CD4-positive, CD25-positive, alpha-beta regulatory T cell (primary cell): ENCODE measurements at regions not wholly inside any gene's neighbourhood (a gene's known extent, or its start where the extent isn't known, plus 50 kb on each side); places are given as distances from the start of the nearest gene placed in this dataset.

ENCODE experiments used
- ATAC-seq, 2 donors: fragments of 150-1000 bp; cut with Tn5 transposase; one replicate each; pipeline ENCODE4 v1.10.0; 2021; ENCODE audit warnings: low read depth in 2 of 2, moderate number of reproducible peaks in 2 of 2, moderate library complexity in 1 of 2
- DNase-seq, 3 donors: peaks; one replicate each; pipeline versions ENCODE4 v3.0.0 to v3.0.0-alpha.2; 2012 to 2022; ENCODE audit warnings: mixed read lengths in 1 of 3
- H3K27ac ChIP-seq: one replicate; pipeline ENCODE4 v1.7.0; 2013; ENCODE audit warnings: mild to moderate bottlenecking, low read length; ENCODE audit not compliant: insufficient read depth, poor library complexity, severe bottlenecking
- H3K27me3 ChIP-seq: one replicate; pipeline ENCODE4 v1.7.0; 2013; ENCODE audit warnings: low read length; ENCODE audit not compliant: control insufficient read depth, insufficient read depth
- H3K36me3 ChIP-seq: one replicate; pipeline ENCODE4 v1.7.0; 2013; ENCODE audit warnings: mild to moderate bottlenecking, low read length, moderate library complexity; ENCODE audit not compliant: control insufficient read depth, insufficient read depth
- H3K4me1 ChIP-seq: 2 replicates; pipeline ENCODE4 v1.7.0; 2013; ENCODE audit warnings: mild to moderate bottlenecking, low read length; ENCODE audit not compliant: insufficient read depth, control insufficient read depth, poor library complexity, severe bottlenecking
- H3K4me3 ChIP-seq: one replicate; pipeline ENCODE4 v1.7.0; 2013; ENCODE audit warnings: low read depth, mild to moderate bottlenecking, low read length, moderate library complexity
- H3K9me3 ChIP-seq, 2 experiments: 1 replicate in 1 of 2; 2 replicates in 1 of 2; pipeline ENCODE4 v1.7.0; 2013; ENCODE audit warnings: low read length in 2 of 2, mild to moderate bottlenecking in 1 of 2, moderate library complexity in 1 of 2; ENCODE audit not compliant: control insufficient read depth in 2 of 2
- H3K27ac Mint-ChIP-seq, 3 donors: one replicate each; pipeline ENCODE4 v1.8.0; 2020 to 2022; ENCODE audit warnings: mild to moderate bottlenecking in 3 of 3, mixed read lengths in 3 of 3, moderate library complexity in 2 of 3
- H3K27me3 Mint-ChIP-seq: one replicate; pipeline ENCODE4 v1.8.0; 2022; ENCODE audit warnings: mild to moderate bottlenecking, mixed read lengths
- H3K36me3 Mint-ChIP-seq: one replicate; pipeline ENCODE4 v1.8.0; 2020; ENCODE audit warnings: mixed read lengths
- H3K4me1 Mint-ChIP-seq, 4 donors: one replicate each; pipeline ENCODE4 v1.8.0; 2020 to 2022; ENCODE audit warnings: mixed read lengths in 4 of 4, mild to moderate bottlenecking in 1 of 4
- H3K4me3 Mint-ChIP-seq, 4 donors: one replicate each; pipeline ENCODE4 v1.8.0; 2020 to 2022; ENCODE audit warnings: mild to moderate bottlenecking in 4 of 4, mixed read lengths in 4 of 4, moderate library complexity in 3 of 4
- H3K9me3 Mint-ChIP-seq, 7 donors: one replicate each; pipeline ENCODE4 v1.8.0; 2020 to 2022; ENCODE audit warnings: mixed read lengths in 7 of 7, mild to moderate bottlenecking in 3 of 7, moderate library complexity in 2 of 7

DNA sequence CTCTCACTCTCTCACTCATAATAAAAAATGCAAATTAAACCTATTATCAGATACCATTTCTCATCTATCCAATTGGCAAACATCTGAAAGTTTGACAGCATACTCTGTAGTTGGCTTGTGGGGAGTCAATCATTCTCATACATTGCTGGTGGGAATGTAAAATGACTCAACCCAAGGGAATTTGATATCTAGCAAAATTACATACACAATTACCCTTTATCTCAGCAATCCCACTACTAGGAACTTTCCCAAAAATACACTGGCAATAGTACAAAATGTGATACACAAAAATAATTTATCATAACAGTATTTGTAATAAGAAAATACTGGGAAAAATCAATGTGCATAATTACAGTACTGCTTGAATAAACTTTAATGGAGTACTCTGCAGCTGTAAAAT is 731.3 kb downstream of the DTWD2 start:
- no peaks in the 10 kb centered on the region for H3K27me3 Mint-ChIP-seq
- H3K36me3 Mint-ChIP-seq: no peaks in the 10 kb centered on the region
- no peaks in the 10 kb centered on the region for H3K36me3 ChIP-seq
- peaks cover 0 to 5% (median 1%) of the 10 kb centered on the region in 7 donors for H3K9me3 Mint-ChIP-seq
- H3K9me3 ChIP-seq: no peaks in the 10 kb centered on the region
- no peak for DNase-seq
- no peak overlapping the region for H3K27ac Mint-ChIP-seq
- H3K27ac ChIP-seq: no peak overlapping the region
- no peaks in the 10 kb centered on the region for H3K4me1 ChIP-seq
- H3K4me1 Mint-ChIP-seq: no peaks in the 10 kb centered on the region
- no peak overlapping the region for H3K4me3 ChIP-seq
- no peak overlapping the region for H3K4me3 Mint-ChIP-seq
- no peak for ATAC-seq
- no peaks in the 10 kb centered on the region for H3K27me3 ChIP-seq

DNA sequence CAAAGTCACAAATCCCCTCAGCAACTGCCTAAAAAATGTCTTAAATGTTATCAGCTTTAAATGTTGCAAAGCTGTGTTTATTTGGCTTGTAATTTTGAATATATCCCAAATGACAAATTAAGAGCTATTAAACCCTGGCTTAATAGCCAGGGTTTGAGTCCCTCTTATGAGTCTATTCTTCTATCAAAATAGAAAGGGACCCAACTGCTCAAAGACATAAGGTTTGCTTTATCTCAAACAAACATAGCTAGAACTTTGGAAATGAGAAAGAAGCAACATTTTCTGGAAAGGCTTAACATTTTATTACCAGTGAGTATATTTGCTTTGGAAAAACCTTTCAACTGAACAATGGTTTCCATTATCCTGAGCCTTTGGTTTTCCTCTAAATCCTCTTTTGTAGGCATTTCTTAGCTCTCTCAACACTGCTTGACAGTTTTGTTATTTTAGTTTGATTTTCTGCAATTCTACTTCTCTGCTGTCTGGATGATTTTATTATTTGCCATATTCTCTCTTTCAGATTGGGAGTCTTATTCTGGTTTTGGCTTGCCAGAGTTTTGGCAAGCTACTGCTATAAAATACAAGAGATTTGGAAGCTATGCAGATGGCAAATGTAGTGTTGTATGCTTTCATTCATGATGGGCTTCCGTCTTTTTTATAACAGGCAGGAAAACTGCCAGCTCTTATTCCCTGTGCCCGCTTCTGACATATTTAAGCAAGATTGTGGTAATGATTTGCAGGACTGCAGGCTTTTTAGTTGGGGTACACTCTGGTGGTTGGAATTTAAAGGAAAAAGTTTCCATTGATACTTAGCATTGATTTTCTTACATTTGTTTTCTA is 734.9 kb downstream of the DTWD2 start:
- ATAC-seq (no peak), DNase-seq (no peak)
- H3K9me3 Mint-ChIP-seq: peaks cover 0 to 23% (median 3%) of the 10 kb centered on the region in 7 donors
- no peaks in the 10 kb centered on the region for H3K4me1 Mint-ChIP-seq
- H3K27me3 ChIP-seq: no peaks in the 10 kb centered on the region
- H3K27ac ChIP-seq: no peak overlapping the region
- H3K4me3 Mint-ChIP-seq: no peak overlapping the region
- no peaks in the 10 kb centered on the region for H3K36me3 ChIP-seq
- no peaks in the 10 kb centered on the region for H3K27me3 Mint-ChIP-seq
- no peaks in the 10 kb centered on the region for H3K4me1 ChIP-seq
- no peak overlapping the region for H3K27ac Mint-ChIP-seq
- no peaks in the 10 kb centered on the region for H3K36me3 Mint-ChIP-seq
- no peak overlapping the region for H3K4me3 ChIP-seq
- peaks cover 0 to 4% of the 10 kb centered on the region in 2 experiments for H3K9me3 ChIP-seq

- Histone ChIP-seq H3K27me3 (no peaks in the 10 kb centered on the region), H3K27ac (no peak overlapping the region), H3K4me1 (no peaks in the 10 kb centered on the region), H3K4me3 (no peak overlapping the region), H3K9me3 (peaks cover 4 to 14% of the 10 kb centered on the region in 2 experiments), H3K36me3 (no peaks in the 10 kb centered on the region)
- H3K27ac Mint-ChIP-seq: no peak overlapping the region
- no peak overlapping the region for H3K4me3 Mint-ChIP-seq
- no peaks in the 10 kb centered on the region for H3K4me1 Mint-ChIP-seq
- no peaks in the 10 kb centered on the region for H3K27me3 Mint-ChIP-seq
- no peak for DNase-seq
- no peak for ATAC-seq
- peaks cover 0 to 29% (median 6%) of the 10 kb centered on the region in 7 donors for H3K9me3 Mint-ChIP-seq
- H3K36me3 Mint-ChIP-seq: no peaks in the 10 kb centered on the region
Observed at GRCh38 chr5:118249386-118249785, 739.0 kb downstream of the DTWD2 start.

DNA sequence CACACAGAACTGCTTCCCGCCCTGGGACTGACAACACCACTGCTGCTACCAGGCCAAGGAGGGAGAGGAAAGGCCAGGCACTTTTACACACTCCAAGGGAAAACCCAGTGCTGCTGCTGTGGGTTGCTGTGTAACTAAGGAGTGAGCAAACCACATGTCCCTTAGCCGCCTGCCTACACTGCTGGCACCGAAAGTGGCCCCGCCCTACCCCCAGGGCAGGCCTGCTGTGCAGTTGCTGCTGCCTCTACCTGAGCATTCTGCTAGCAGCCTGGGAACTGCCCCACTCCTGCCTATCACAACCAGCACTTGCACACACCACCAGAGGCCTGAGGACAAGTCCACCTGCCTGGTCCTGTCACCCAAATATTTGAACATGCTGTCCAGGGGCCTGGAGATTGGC is 740.9 kb downstream of the DTWD2 start:
- Mint-ChIP-seq H3K27me3 (no peaks in the 10 kb centered on the region), H3K4me1 (no peaks in the 10 kb centered on the region), H3K9me3 (peaks cover 0 to 32% (median 6%) of the 10 kb centered on the region in 7 donors), H3K36me3 (no peaks in the 10 kb centered on the region), H3K27ac (no peak overlapping the region), H3K4me3 (no peak overlapping the region)
- Histone ChIP-seq H3K36me3 (no peaks in the 10 kb centered on the region), H3K27ac (no peak overlapping the region), H3K4me1 (no peaks in the 10 kb centered on the region), H3K4me3 (no peak overlapping the region), H3K27me3 (no peaks in the 10 kb centered on the region), H3K9me3 (peaks cover 4 to 14% of the 10 kb centered on the region in 2 experiments)
- no peak for ATAC-seq
- no peak for DNase-seq

DNA sequence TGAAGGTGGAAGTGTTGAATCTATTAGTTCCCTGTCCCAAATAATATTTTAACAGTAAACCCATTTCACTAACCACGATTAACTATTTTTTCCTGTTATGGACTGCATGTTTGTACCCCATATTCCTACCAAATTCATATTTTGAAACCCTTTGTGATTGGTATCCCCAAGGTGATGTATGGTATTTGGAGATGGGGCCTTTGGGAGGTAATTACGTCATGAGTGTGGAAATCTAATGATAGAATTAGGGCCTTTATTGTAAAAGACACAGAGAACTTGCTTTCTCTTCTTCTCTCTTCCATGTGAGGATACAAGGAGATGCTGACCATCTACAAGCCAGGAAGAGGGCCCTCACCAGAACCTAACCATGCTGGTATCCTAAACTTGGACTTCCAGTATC is 744.7 kb downstream of the DTWD2 start:
- no peaks in the 10 kb centered on the region for H3K27me3 ChIP-seq
- H3K4me3 ChIP-seq: no peak overlapping the region
- H3K27ac ChIP-seq: no peak overlapping the region
- H3K27me3 Mint-ChIP-seq: no peaks in the 10 kb centered on the region
- no peaks in the 10 kb centered on the region for H3K36me3 ChIP-seq
- H3K4me1 ChIP-seq: no peaks in the 10 kb centered on the region
- H3K4me1 Mint-ChIP-seq: no peaks in the 10 kb centered on the region
- ATAC-seq (no peak), DNase-seq (no peak)
- H3K36me3 Mint-ChIP-seq: no peaks in the 10 kb centered on the region
- H3K9me3 Mint-ChIP-seq: peaks cover 0 to 26% (median 8%) of the 10 kb centered on the region in 7 donors
- H3K27ac Mint-ChIP-seq: no peak overlapping the region
- H3K9me3 ChIP-seq: peaks cover 0 to 14% of the 10 kb centered on the region in 2 experiments
- no peak overlapping the region for H3K4me3 Mint-ChIP-seq

DNA sequence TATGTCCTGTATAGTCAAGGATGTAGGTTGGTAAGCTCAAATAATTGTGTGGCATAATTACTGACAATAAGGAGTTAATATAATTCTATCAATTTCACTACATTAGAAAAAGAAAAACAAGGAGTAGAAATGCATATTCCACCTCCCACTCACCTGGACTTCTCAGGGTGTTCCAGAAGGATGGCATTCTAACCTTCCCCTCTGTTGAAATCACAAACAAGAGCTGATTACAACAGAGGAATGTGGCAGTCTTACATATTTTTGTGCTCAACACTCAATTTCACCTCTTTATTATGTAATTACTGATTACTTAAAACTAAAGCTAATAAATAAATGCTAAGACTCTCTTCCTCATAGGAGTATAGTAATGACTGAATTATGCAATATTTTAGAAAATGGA is 745.3 kb downstream of the DTWD2 start:
- no peak overlapping the region for H3K4me3 Mint-ChIP-seq
- H3K27me3 ChIP-seq: no peaks in the 10 kb centered on the region
- no peaks in the 10 kb centered on the region for H3K36me3 Mint-ChIP-seq
- no peaks in the 10 kb centered on the region for H3K36me3 ChIP-seq
- H3K27ac Mint-ChIP-seq: no peak overlapping the region
- DNase-seq (no peak), ATAC-seq (no peak)
- no peaks in the 10 kb centered on the region for H3K4me1 Mint-ChIP-seq
- no peaks in the 10 kb centered on the region for H3K27me3 Mint-ChIP-seq
- no peaks in the 10 kb centered on the region for H3K4me1 ChIP-seq
- peaks cover 0 to 20% (median 6%) of the 10 kb centered on the region in 7 donors for H3K9me3 Mint-ChIP-seq
- H3K9me3 ChIP-seq: peaks cover 0 to 11% of the 10 kb centered on the region in 2 experiments
- no peak overlapping the region for H3K27ac ChIP-seq
- H3K4me3 ChIP-seq: no peak overlapping the region

- H3K9me3 ChIP-seq: no peaks in the 10 kb centered on the region
- no peaks in the 10 kb centered on the region for H3K36me3 ChIP-seq
- no peaks in the 10 kb centered on the region for H3K36me3 Mint-ChIP-seq
- H3K27ac ChIP-seq: no peak overlapping the region
- no peaks in the 10 kb centered on the region for H3K4me1 ChIP-seq
- H3K9me3 Mint-ChIP-seq: peaks cover 0 to 26% (median 4%) of the 10 kb centered on the region in 7 donors
- no peaks in the 10 kb centered on the region for H3K4me1 Mint-ChIP-seq
- H3K27me3 ChIP-seq: no peaks in the 10 kb centered on the region
- H3K4me3 ChIP-seq: no peak overlapping the region
- DNase-seq (no peak), ATAC-seq (no peak)
- no peaks in the 10 kb centered on the region for H3K27me3 Mint-ChIP-seq
- H3K4me3 Mint-ChIP-seq: no peak overlapping the region
- no peak overlapping the region for H3K27ac Mint-ChIP-seq
Observed at GRCh38 chr5:118236108-118236849, 752.1 kb downstream of the DTWD2 start.
